Mesenchymal stem cell (in vitro differentiated cells and primary cell): ENCODE measurements at regions not wholly inside any gene's neighbourhood (a gene's known extent, or its start where the extent isn't known, plus 50 kb on each side); places are given as distances from the start of the nearest gene placed in this dataset.

Experiments used
- DNase-seq: peaks from one replicate; pipeline ENCODE4 v3.0.0-alpha.2; 2013
- H2AFZ ChIP-seq: one replicate; pipeline ENCODE4 v1.6.1; 2013; ENCODE audit warnings: low read depth, mild to moderate bottlenecking, control low read depth, inconsistent platforms, low read length, moderate library complexity
- H2AK5ac ChIP-seq: 2 replicates; pipeline ENCODE4 v1.6.1; 2013; ENCODE audit warnings: low read length, moderate library complexity, mild to moderate bottlenecking, inconsistent platforms; ENCODE audit not compliant: severe bottlenecking
- H2BK120ac ChIP-seq: one replicate; pipeline ENCODE4 v1.6.1; 2013; ENCODE audit warnings: low read depth, mild to moderate bottlenecking, inconsistent platforms, low read length, moderate library complexity
- H2BK12ac ChIP-seq, 2 experiments: one replicate each; pipeline ENCODE4 v1.6.1; 2013; ENCODE audit warnings: inconsistent platforms in 2 of 2, low read length in 2 of 2, mild to moderate bottlenecking in 2 of 2, moderate library complexity in 2 of 2, control low read depth in 1 of 2
- H2BK15ac ChIP-seq: one replicate; pipeline ENCODE4 v1.6.1; 2013; ENCODE audit warnings: mild to moderate bottlenecking, low read depth, inconsistent platforms; ENCODE audit not compliant: poor library complexity, severe bottlenecking
- H2BK5ac ChIP-seq: 2 replicates; pipeline ENCODE4 v1.6.1; 2013; ENCODE audit warnings: low read depth, mild to moderate bottlenecking, low read length, control low read depth, inconsistent platforms; ENCODE audit not compliant: poor library complexity, severe bottlenecking
- H3K14ac ChIP-seq, 2 experiments: one replicate each; pipeline ENCODE4 v1.6.1; 2013; ENCODE audit warnings: inconsistent platforms in 2 of 2, low read length in 2 of 2, control low read depth in 1 of 2, mild to moderate bottlenecking in 1 of 2, moderate library complexity in 1 of 2
- H3K18ac ChIP-seq, 2 experiments: one replicate each; pipeline ENCODE4 v1.6.1; 2013; ENCODE audit warnings: inconsistent platforms in 2 of 2, low read length in 2 of 2, control low read depth in 1 of 2, low read depth in 1 of 2, mild to moderate bottlenecking in 1 of 2
- H3K23ac ChIP-seq, 2 experiments: one replicate each; pipeline ENCODE4 v1.6.1; 2013; ENCODE audit warnings: inconsistent platforms in 2 of 2, low read length in 2 of 2, mild to moderate bottlenecking in 2 of 2, moderate library complexity in 2 of 2, control low read depth in 1 of 2
- H3K27ac ChIP-seq: 2 replicates; pipeline ENCODE4 v1.5.1; 2013; ENCODE audit warnings: mild to moderate bottlenecking, moderate library complexity, low read length, control low read depth, inconsistent platforms; ENCODE audit not compliant: poor library complexity, severe bottlenecking
- H3K27me3 ChIP-seq, 2 experiments: 2 replicates each; pipeline versions ENCODE4 v1.6.1 to v1.7.0; 2013; ENCODE audit warnings: low read length in 2 of 2, mild to moderate bottlenecking in 2 of 2, moderate library complexity in 2 of 2, control low read depth in 1 of 2, inconsistent platforms in 1 of 2; ENCODE audit not compliant: control insufficient read depth in 1 of 2, insufficient read depth in 1 of 2
- H3K36me3 ChIP-seq, 2 experiments: 2 replicates each; pipeline versions ENCODE4 v1.6.1 to v1.7.0; 2013; ENCODE audit warnings: low read length in 2 of 2, control low read depth in 1 of 2, inconsistent platforms in 1 of 2, low read depth in 1 of 2, mild to moderate bottlenecking in 1 of 2; ENCODE audit not compliant: insufficient read depth in 2 of 2, control insufficient read depth in 1 of 2
- H3K4ac ChIP-seq, 2 experiments: one replicate each; pipeline ENCODE4 v1.6.1; 2013; ENCODE audit warnings: inconsistent platforms in 2 of 2, low read length in 2 of 2, mild to moderate bottlenecking in 2 of 2, moderate library complexity in 2 of 2, control low read depth in 1 of 2, low read depth in 1 of 2
- H3K4me1 ChIP-seq: 2 replicates; pipeline ENCODE4 v1.6.1; 2013; ENCODE audit warnings: low read depth, low read length, control low read depth; ENCODE audit not compliant: control insufficient read depth, insufficient read depth
- H3K4me2 ChIP-seq: 2 replicates; pipeline ENCODE4 v1.6.1; 2013; ENCODE audit warnings: low read length, mild to moderate bottlenecking, inconsistent platforms; ENCODE audit not compliant: poor library complexity, severe bottlenecking
- H3K4me3 ChIP-seq, 2 experiments: 2 replicates each; pipeline versions ENCODE4 v1.5.1 to v1.7.0; 2013; ENCODE audit warnings: low read length in 2 of 2, mild to moderate bottlenecking in 2 of 2, control low read depth in 1 of 2, low read depth in 1 of 2; ENCODE audit not compliant: insufficient read depth in 1 of 2
- H3K79me1 ChIP-seq: replicated peaks from 2 replicates; pipeline ENCODE4 v1.6.1; 2013; ENCODE audit warnings: mild to moderate bottlenecking, control low read depth, low read length, inconsistent platforms; ENCODE audit not compliant: poor library complexity, severe bottlenecking
- H3K9ac ChIP-seq: 2 replicates; pipeline ENCODE4 v1.7.0; 2013; ENCODE audit warnings: mild to moderate bottlenecking, low read length, moderate library complexity
- H3K9me3 ChIP-seq: 2 replicates; pipeline ENCODE4 v1.7.0; 2013; ENCODE audit warnings: mild to moderate bottlenecking, low read length; ENCODE audit not compliant: control insufficient read depth
- H4K8ac ChIP-seq: one replicate; pipeline ENCODE4 v1.6.1; 2013; ENCODE audit warnings: inconsistent platforms, mild to moderate bottlenecking, low read length, moderate library complexity
- H4K91ac ChIP-seq: one replicate; pipeline ENCODE4 v1.6.1; 2013; ENCODE audit warnings: mild to moderate bottlenecking, low read length, inconsistent platforms
- WGBS: methylation state at CpG from one replicate; pipeline ENCODE4 v1.1.7; 2013; ENCODE audit warnings: mixed read lengths; 5-methylcytosine and 5-hydroxymethylcytosine counted together

GRCh38 chr12:93019975-93020630 is 91.0 kb upstream of the EEA1 start:
- Histone ChIP-seq H2AFZ (no peak overlapping the region), H3K4ac (no peak overlapping the region), H3K4me1 (peaks cover 8% of the 10 kb centered on the region), H3K9ac (no peak overlapping the region), H2BK15ac (no peak overlapping the region), H2BK12ac (no peak overlapping the region), H3K79me1 (no peaks in the 10 kb centered on the region), H3K4me2 (no peak overlapping the region), H3K18ac (peak overlapping the region in 1 of 2 experiments; percentile 11), H3K23ac (no peak overlapping the region), H2AK5ac (no peak overlapping the region), H3K27me3 (no peaks in the 10 kb centered on the region), H3K4me3 (no peak overlapping the region), H4K8ac (no peak overlapping the region), H3K27ac (no peak overlapping the region), H3K9me3 (no peaks in the 10 kb centered on the region), H3K36me3 (no peaks in the 10 kb centered on the region), H2BK5ac (no peak overlapping the region), H2BK120ac (no peak overlapping the region), H4K91ac (no peak overlapping the region), H3K14ac (no peak overlapping the region)
- DNase-seq, result no peak
- WGBS, result 91% methylated on average over 7 of the region's 8 CpGs

- H3K23ac ChIP-seq, result no peak overlapping the region
- no peak overlapping the region for H3K4ac ChIP-seq
- H4K8ac ChIP-seq, result no peak overlapping the region
- no peak overlapping the region for H3K9ac ChIP-seq
- H3K4me1 ChIP-seq, result peaks cover 5% of the 10 kb centered on the region
- no peak overlapping the region for H2BK12ac ChIP-seq
- no peaks in the 10 kb centered on the region for H3K9me3 ChIP-seq
- H3K27ac ChIP-seq, result no peak overlapping the region
- no peak overlapping the region for H3K18ac ChIP-seq
- H4K91ac ChIP-seq, result no peak overlapping the region
- H3K4me2 ChIP-seq, result no peak overlapping the region
- H3K79me1 ChIP-seq, result no peaks in the 10 kb centered on the region
- no peak overlapping the region for H3K14ac ChIP-seq
- no peak overlapping the region for H2BK120ac ChIP-seq
- H2AFZ ChIP-seq, result no peak overlapping the region
- no peak overlapping the region for H2BK15ac ChIP-seq
- H2BK5ac ChIP-seq, result no peak overlapping the region
- no peak overlapping the region for H2AK5ac ChIP-seq
- H3K36me3 ChIP-seq, result no peaks in the 10 kb centered on the region
- 90% methylated on average over 7 of the region's 9 CpGs for WGBS
- H3K4me3 ChIP-seq, result no peak overlapping the region
- no peaks in the 10 kb centered on the region for H3K27me3 ChIP-seq
- DNase-seq, result no peak
These were observed 91.8 kb upstream of the EEA1 start for GRCh38 chr12:93020631-93021597.

- 65% methylated on average over 5 of the region's 6 CpGs for WGBS
- Histone ChIP-seq H2AK5ac (no peak overlapping the region), H3K18ac (peak overlapping the region in 1 of 2 experiments; percentile 59), H3K79me1 (no peaks in the 10 kb centered on the region), H3K4me1 (peaks cover 4% of the 10 kb centered on the region), H3K4me3 (no peak overlapping the region), H3K4me2 (no peak overlapping the region), H3K27ac (no peak overlapping the region), H3K9ac (no peak overlapping the region), H3K14ac (no peak overlapping the region), H2BK120ac (no peak overlapping the region), H2BK5ac (no peak overlapping the region), H3K23ac (no peak overlapping the region), H3K27me3 (no peaks in the 10 kb centered on the region), H2BK12ac (no peak overlapping the region), H3K36me3 (no peaks in the 10 kb centered on the region), H2AFZ (no peak overlapping the region), H2BK15ac (no peak overlapping the region), H3K9me3 (no peaks in the 10 kb centered on the region), H4K91ac (no peak overlapping the region), H3K4ac (no peak overlapping the region), H4K8ac (no peak overlapping the region)
- peak; percentile 64 for DNase-seq
These were observed 93.7 kb upstream of the EEA1 start for GRCh38 chr12:93022603-93023340.
